ENCODE measurements at regions not wholly inside any gene's neighbourhood (a gene's known extent, or its start where the extent isn't known, plus 50 kb on each side); places are given as distances from the start of the nearest gene placed in this dataset.

DNA sequence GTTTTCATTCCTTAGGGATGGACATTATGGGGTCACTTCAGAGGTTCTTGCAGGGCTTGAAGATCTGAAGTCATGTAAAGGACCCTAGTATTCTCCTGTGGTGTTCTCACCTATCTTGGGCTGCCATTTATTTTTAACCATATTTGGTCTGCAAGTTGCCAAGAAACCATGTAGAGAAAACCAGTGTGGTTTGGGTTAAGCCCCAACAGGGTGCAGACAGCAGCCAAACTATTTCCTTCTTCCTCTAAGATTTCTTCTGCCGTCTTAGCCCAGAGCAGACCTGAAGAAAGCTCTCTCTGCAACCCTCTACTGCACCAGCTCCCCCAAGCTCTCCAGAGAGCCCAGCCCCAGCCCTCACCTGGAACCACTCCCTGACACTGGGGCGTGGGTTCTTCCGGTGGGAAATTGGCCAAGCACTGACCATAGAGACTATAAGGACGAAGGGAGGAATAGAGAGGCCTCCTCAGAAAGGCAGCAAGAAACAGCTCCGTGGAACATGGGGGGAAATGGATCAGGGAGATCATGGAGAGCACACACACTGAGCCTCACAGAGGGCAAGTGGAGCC, 136.6 kb downstream of the SYF2 start:
- Mint-ChIP-seq H3K9me3 (no peaks in the 10 kb centered on the region), H3K27ac (ENCODE audit: low read depth) (peak overlapping the region; percentile 83), H3K4me3 (peak overlapping the region; percentile 60), H3K27me3 (no peaks in the 10 kb centered on the region), H3K36me3 (ENCODE audit: insufficient read depth) (peaks cover 5% of the 10 kb centered on the region), H3K4me1 (peaks cover 78% of the 10 kb centered on the region)
- DNase-seq (ENCODE audit: low spot score in 2 of 2): peak in 1 of 2 donors; percentile 24
- ATAC-seq (replicated peaks; ENCODE audit: extremely low read depth, poor library complexity, severe bottlenecking): peak; percentile 34

DNA sequence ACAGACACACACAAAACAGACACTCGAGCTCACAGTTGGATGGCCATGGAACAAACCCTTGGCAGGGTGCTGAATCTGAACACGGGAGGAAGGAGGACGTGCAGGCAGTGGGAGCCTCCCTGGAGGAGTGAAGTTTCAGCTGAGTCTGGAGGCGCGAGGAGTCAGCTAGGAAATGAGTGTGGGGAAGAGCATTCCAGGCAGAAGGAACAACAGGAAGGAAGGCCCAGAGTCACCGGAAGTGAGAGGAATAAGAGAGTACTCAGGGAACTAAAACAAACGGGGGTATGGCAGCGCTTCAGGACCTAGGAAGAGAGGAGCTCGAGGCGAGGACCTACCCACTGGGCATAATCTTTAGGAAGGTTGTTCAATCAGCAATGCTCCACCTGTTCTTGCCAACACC, 137.3 kb downstream of the SYF2 start:
- ATAC-seq (replicated peaks; ENCODE audit: extremely low read depth, poor library complexity, severe bottlenecking): no peak
- peak overlapping the region; percentile 60 for H3K4me3 Mint-ChIP-seq
- H3K4me1 Mint-ChIP-seq: peaks cover 72% of the 10 kb centered on the region
- H3K27me3 Mint-ChIP-seq: no peaks in the 10 kb centered on the region
- DNase-seq (ENCODE audit: low spot score in 2 of 2): no peak
- peaks cover 5% of the 10 kb centered on the region for H3K36me3 Mint-ChIP-seq (ENCODE audit: insufficient read depth)
- no peaks in the 10 kb centered on the region for H3K9me3 Mint-ChIP-seq
- H3K27ac Mint-ChIP-seq (ENCODE audit: low read depth): peak overlapping the region; percentile 83

DNA sequence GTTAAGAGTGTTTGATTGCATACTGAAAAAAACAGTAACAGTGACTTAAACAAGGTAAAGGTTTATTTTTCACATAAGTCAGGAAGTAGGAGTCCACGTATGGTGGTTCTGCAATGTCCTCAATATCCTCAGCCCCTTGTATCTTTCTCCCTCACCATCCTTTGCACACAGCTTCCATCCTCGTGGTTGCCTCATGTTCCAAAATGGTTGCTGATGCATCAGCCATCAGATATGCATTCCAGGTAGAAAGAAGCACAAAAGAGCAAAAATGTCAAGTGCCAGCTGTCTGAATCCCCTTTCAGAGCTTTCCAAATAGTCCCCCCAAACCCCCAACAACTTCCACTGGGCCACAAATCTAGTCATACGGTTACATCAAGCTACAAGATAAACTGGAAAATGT, 138.1 kb downstream of the SYF2 start:
- no peaks in the 10 kb centered on the region for H3K9me3 Mint-ChIP-seq
- DNase-seq (ENCODE audit: low spot score in 2 of 2) (no peak), ATAC-seq (replicated peaks; ENCODE audit: extremely low read depth, poor library complexity, severe bottlenecking) (no peak)
- no peaks in the 10 kb centered on the region for H3K27me3 Mint-ChIP-seq
- no peak overlapping the region for H3K4me3 Mint-ChIP-seq
- peaks cover 2% of the 10 kb centered on the region for H3K36me3 Mint-ChIP-seq (ENCODE audit: insufficient read depth)
- peaks cover 66% of the 10 kb centered on the region for H3K4me1 Mint-ChIP-seq
- peak overlapping the region; percentile 29 for H3K27ac Mint-ChIP-seq (ENCODE audit: low read depth)

- H3K27me3 Mint-ChIP-seq: no peaks in the 10 kb centered on the region
Observed at GRCh38 chr1:25091658-25092057, 140.6 kb downstream of the SYF2 start.

GRCh38 chr1:25090707-25091422, 141.4 kb downstream of the SYF2 start:
- peaks cover 51% of the 10 kb centered on the region for H3K4me1 Mint-ChIP-seq
- H3K27me3 Mint-ChIP-seq: no peaks in the 10 kb centered on the region
- H3K36me3 Mint-ChIP-seq (ENCODE audit: insufficient read depth): no peaks in the 10 kb centered on the region
- ATAC-seq (replicated peaks; ENCODE audit: extremely low read depth, poor library complexity, severe bottlenecking) (no peak), DNase-seq (ENCODE audit: low spot score in 2 of 2) (no peak)
- no peaks in the 10 kb centered on the region for H3K9me3 Mint-ChIP-seq
- no peak overlapping the region for H3K27ac Mint-ChIP-seq (ENCODE audit: low read depth)
- H3K4me3 Mint-ChIP-seq: no peak overlapping the region

More at GRCh38 chr1:25091658-25092057, 140.6 kb downstream of the SYF2 start:
- Mint-ChIP-seq H3K9me3 (no peaks in the 10 kb centered on the region), H3K4me1 (peaks cover 58% of the 10 kb centered on the region), H3K27ac (ENCODE audit: low read depth) (no peak overlapping the region), H3K36me3 (ENCODE audit: insufficient read depth) (no peaks in the 10 kb centered on the region), H3K4me3 (no peak overlapping the region)
- no peak for DNase-seq (ENCODE audit: low spot score in 2 of 2)
- no peak for ATAC-seq (replicated peaks; ENCODE audit: extremely low read depth, poor library complexity, severe bottlenecking)

- no peaks in the 10 kb centered on the region for H3K27me3 Mint-ChIP-seq
- H3K4me1 Mint-ChIP-seq: peaks cover 49% of the 10 kb centered on the region
- peak overlapping the region; percentile 57 for H3K27ac Mint-ChIP-seq (ENCODE audit: low read depth)
- H3K4me3 Mint-ChIP-seq: no peak overlapping the region
- ATAC-seq (replicated peaks; ENCODE audit: extremely low read depth, poor library complexity, severe bottlenecking): no peak
- no peak for DNase-seq (ENCODE audit: low spot score in 2 of 2)
- no peaks in the 10 kb centered on the region for H3K9me3 Mint-ChIP-seq
- H3K36me3 Mint-ChIP-seq (ENCODE audit: insufficient read depth): no peaks in the 10 kb centered on the region
Observed at GRCh38 chr1:25089772-25090171, 142.5 kb downstream of the SYF2 start.

DNA sequence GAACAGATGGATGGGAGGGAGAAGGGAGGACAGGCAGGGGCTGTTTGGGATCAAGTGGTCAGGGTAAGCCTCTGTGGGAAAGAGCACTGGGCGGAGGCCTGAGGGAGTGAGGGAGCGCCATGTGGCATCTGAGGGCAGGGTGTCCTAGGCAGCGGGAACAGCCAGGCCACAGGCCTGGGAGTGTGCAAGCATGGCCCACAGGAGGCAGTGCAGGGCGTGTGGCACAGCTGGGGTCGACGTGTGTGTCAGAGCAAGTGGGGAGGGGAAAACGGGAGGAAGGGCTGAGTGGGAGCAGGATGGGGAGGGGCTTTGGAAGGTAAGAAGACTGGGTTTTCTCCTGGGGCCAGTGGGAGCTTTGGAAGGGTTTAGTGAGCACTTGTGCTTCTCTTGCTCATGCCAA, 143.4 kb downstream of the SYF2 start:
- ATAC-seq (replicated peaks; ENCODE audit: extremely low read depth, poor library complexity, severe bottlenecking): no peak

DNA sequence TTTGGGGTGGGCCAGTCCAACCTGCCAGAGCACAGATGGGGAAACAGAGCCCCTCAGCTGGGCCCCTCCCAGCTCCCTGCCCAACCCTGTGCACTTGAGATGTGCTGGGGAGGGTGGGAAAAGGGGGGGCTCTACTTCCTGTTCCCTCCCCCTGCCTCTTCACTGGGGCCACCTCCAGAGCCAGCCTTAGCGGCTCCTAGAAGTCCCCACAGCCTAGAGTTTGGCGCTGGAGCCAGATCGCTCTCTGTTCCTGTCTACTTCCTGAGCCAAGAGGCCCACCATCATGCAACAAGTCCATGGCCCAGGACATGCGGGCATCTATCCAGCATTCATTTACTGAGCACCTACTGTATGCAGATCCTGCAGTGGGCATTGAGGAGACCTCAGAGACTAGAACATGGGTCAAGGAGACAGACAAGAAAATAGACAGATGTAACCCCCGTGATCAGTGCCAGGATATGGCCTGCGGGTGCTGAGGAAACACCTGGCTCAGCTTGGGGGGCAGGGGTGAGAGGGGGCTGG, 144.1 kb downstream of the SYF2 start:
- Mint-ChIP-seq H3K4me3 (no peak overlapping the region), H3K9me3 (no peaks in the 10 kb centered on the region), H3K27me3 (no peaks in the 10 kb centered on the region), H3K4me1 (peaks cover 34% of the 10 kb centered on the region), H3K27ac (ENCODE audit: low read depth) (no peak overlapping the region), H3K36me3 (ENCODE audit: insufficient read depth) (no peaks in the 10 kb centered on the region)
- ATAC-seq (replicated peaks; ENCODE audit: extremely low read depth, poor library complexity, severe bottlenecking): no peak
- DNase-seq (ENCODE audit: low spot score in 2 of 2): no peak

More for the DNA sequence above, 143.4 kb downstream of the SYF2 start:
- Mint-ChIP-seq H3K4me3 (no peak overlapping the region), H3K36me3 (ENCODE audit: insufficient read depth) (no peaks in the 10 kb centered on the region), H3K27me3 (no peaks in the 10 kb centered on the region), H3K9me3 (no peaks in the 10 kb centered on the region), H3K4me1 (peaks cover 41% of the 10 kb centered on the region), H3K27ac (ENCODE audit: low read depth) (no peak overlapping the region)
- no peak for DNase-seq (ENCODE audit: low spot score in 2 of 2)

DNA sequence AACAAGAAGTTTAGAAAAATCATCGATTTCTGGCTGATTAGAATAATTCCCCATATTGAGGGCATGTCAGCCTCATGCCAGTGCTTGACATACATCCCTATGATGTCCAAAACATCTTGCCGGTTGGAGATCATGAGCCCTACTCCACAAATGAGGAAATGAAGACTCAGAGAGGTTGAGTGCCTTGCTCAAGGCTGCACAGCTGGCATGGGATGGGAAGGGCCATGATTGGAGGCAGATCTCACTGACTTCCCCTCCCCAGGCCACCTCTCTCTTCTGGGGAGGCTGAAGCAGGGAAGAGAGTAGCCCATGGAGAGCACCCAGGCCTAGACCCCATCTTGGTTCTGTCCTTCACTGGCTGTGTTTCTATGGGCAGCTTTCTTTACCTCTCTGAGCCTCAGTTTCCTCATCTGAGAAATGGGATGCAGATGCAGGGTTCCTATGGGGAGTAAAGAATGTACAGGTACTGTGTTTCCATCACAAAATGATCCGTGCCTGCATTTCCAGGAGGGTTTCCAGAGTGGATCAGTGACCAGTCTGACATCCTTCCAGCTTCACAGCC, 145.7 kb downstream of the SYF2 start:
- Mint-ChIP-seq H3K36me3 (ENCODE audit: insufficient read depth) (no peaks in the 10 kb centered on the region), H3K9me3 (no peaks in the 10 kb centered on the region), H3K4me1 (peaks cover 26% of the 10 kb centered on the region), H3K27ac (ENCODE audit: low read depth) (no peak overlapping the region), H3K4me3 (no peak overlapping the region), H3K27me3 (no peaks in the 10 kb centered on the region)
- ATAC-seq (replicated peaks; ENCODE audit: extremely low read depth, poor library complexity, severe bottlenecking) (no peak), DNase-seq (ENCODE audit: low spot score in 2 of 2) (no peak)

GRCh38 chr1:25084407-25084806, 147.9 kb downstream of the SYF2 start:
- Mint-ChIP-seq H3K4me3 (no peak overlapping the region), H3K4me1 (peaks cover 36% of the 10 kb centered on the region), H3K27ac (ENCODE audit: low read depth) (no peak overlapping the region), H3K36me3 (ENCODE audit: insufficient read depth) (no peaks in the 10 kb centered on the region), H3K9me3 (no peaks in the 10 kb centered on the region), H3K27me3 (no peaks in the 10 kb centered on the region)
- ATAC-seq (replicated peaks; ENCODE audit: extremely low read depth, poor library complexity, severe bottlenecking) (no peak), DNase-seq (ENCODE audit: low spot score in 2 of 2) (no peak)

DNA sequence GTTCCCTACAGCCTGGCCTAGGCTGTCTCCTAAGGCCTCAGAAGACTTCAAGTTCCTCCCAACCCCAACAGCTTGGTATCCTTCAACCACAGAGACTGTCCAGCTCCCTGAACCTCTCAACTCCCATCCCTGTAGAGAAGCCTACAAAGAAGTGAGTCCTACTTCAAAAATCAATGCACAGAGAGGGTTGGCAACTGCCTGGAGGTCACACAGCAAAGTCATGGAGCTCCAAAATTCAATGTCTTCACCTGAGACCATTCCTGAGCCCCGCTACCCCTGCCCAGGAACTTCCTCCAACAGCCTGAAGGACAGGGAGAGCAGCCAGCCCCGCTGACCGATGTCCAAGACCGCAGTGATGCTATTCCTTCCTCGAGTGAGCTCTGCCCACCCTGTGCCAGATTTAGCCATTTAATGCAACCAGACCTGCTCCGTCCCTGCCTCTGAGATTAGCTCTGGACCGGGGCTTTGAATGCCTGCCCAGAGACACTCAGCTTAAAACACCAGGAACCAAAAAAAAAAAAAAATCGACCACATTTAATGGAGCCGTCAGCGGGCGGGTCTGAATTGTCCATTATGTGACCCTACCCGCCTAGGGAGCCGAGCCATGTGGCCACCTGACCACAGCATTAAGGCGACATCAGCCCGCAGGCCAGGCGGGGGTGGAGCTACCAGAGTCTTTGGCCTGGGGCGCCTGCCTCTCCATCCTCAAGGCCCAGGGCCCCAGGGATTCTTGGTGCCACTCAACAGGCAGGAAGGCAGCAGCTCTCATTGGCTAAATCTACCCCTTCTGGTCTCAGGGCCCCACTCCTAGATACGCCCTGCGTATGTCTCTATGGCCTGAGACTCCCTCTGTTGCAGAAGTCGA, 148.6 kb downstream of the SYF2 start:
- Mint-ChIP-seq H3K27me3 (no peaks in the 10 kb centered on the region), H3K9me3 (no peaks in the 10 kb centered on the region), H3K27ac (ENCODE audit: low read depth) (no peak overlapping the region), H3K36me3 (ENCODE audit: insufficient read depth) (no peaks in the 10 kb centered on the region), H3K4me1 (peaks cover 32% of the 10 kb centered on the region), H3K4me3 (no peak overlapping the region)
- DNase-seq (ENCODE audit: low spot score in 2 of 2) (no peak), ATAC-seq (replicated peaks; ENCODE audit: extremely low read depth, poor library complexity, severe bottlenecking) (no peak)

DNA sequence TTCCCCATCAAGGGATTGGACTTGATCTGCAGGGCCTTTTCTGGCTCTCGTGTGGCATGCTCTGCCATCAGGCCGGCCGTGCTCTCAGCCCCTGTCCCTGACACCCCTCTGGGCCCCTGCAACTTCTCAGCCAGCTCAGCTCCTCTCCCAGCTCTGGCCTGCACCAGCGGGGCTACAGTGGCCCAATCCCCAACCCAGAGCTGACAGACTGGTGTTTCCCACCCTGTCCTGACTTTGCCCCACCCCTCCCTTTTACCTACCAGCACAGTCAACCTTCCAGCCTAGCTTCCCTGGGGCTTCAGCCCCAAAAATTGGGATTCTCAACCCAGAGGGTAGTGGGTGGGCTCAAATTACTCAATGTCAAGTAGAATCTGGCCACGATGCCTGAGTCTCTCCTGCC, 149.3 kb downstream of the SYF2 start:
- Mint-ChIP-seq H3K4me3 (no peak overlapping the region), H3K27me3 (no peaks in the 10 kb centered on the region), H3K36me3 (ENCODE audit: insufficient read depth) (no peaks in the 10 kb centered on the region), H3K4me1 (peaks cover 25% of the 10 kb centered on the region), H3K27ac (ENCODE audit: low read depth) (no peak overlapping the region), H3K9me3 (no peaks in the 10 kb centered on the region)
- no peak for ATAC-seq (replicated peaks; ENCODE audit: extremely low read depth, poor library complexity, severe bottlenecking)
- no peak for DNase-seq (ENCODE audit: low spot score in 2 of 2)
